ENCODE measurements at regions not wholly inside any gene's neighbourhood (a gene's known extent, or its start where the extent isn't known, plus 50 kb on each side); places are given as distances from the start of the nearest gene placed in this dataset.

DNA sequence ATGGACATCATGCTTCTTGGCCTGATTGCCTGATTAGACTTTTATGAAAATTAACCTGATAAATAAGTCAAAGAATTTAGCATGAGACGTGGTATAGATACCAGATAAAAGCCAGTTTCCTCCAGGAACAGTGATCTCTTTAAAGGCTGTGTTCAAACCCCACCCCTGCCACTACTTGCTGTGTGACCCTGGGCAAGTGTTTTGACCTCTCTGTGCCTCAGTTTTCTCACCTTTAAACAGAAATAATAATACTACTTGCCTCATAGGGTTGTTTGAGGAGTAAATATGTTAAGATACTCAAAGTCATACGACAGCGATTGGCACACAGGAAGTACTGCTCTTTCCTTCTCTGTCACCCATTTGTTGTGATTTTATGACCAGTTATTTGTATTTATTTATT lies 115.5 kb downstream of the MAF start:
- FAIRE-seq (no peak), DNase-seq (ENCODE audit: low read depth, low spot score) (no peak)
- Histone ChIP-seq H3K9me1 (ENCODE audit: control insufficient read depth, extremely low read depth, insufficient read depth, low read length) (no peaks in the 10 kb centered on the region), H3K4me3 (ENCODE audit: control insufficient read depth in 2 of 3, extremely low read depth in 1 of 3, insufficient read depth in 2 of 3, low read depth in 1 of 3, low read length in 3 of 3) (no peak overlapping the region), H3K9me3 (ENCODE audit: control insufficient read depth, low read depth, low read length) (no peaks in the 10 kb centered on the region), H3K36me3 (ENCODE audit: control insufficient read depth in 2 of 2, extremely low read depth in 1 of 2, insufficient read depth in 2 of 2, low read length in 2 of 2) (no peaks in the 10 kb centered on the region), H3K27me3 (ENCODE audit: control insufficient read depth, extremely low read depth, insufficient read depth, low read length) (peaks cover 7% of the 10 kb centered on the region), H3K27ac (ENCODE audit: control insufficient read depth, insufficient read depth, low read length) (no peak overlapping the region), H3K9ac (ENCODE audit: control insufficient read depth, extremely low read depth, insufficient read depth, low read length) (no peak overlapping the region), H3K4me2 (ENCODE audit: control insufficient read depth, extremely low read depth, insufficient read depth, low read depth, low read length) (no peak overlapping the region), H4K20me1 (ENCODE audit: control insufficient read depth, extremely low read depth, insufficient read depth, low read length) (no peaks in the 10 kb centered on the region), H3K79me2 (ENCODE audit: control insufficient read depth, insufficient read depth, low read length) (no peaks in the 10 kb centered on the region), H3K4me1 (ENCODE audit: control insufficient read depth, extremely low read depth, insufficient read depth, low read length) (no peaks in the 10 kb centered on the region), H2AFZ (ENCODE audit: control insufficient read depth, low read length) (no peak overlapping the region)
- TF ChIP-seq, protein P1, sequence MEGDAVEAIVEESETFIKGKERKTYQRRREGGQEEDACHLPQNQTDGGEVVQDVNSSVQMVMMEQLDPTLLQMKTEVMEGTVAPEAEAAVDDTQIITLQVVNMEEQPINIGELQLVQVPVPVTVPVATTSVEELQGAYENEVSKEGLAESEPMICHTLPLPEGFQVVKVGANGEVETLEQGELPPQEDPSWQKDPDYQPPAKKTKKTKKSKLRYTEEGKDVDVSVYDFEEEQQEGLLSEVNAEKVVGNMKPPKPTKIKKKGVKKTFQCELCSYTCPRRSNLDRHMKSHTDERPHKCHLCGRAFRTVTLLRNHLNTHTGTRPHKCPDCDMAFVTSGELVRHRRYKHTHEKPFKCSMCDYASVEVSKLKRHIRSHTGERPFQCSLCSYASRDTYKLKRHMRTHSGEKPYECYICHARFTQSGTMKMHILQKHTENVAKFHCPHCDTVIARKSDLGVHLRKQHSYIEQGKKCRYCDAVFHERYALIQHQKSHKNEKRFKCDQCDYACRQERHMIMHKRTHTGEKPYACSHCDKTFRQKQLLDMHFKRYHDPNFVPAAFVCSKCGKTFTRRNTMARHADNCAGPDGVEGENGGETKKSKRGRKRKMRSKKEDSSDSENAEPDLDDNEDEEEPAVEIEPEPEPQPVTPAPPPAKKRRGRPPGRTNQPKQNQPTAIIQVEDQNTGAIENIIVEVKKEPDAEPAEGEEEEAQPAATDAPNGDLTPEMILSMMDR (optimal IDR thresholded peaks at IDR 0.05 in 1 of 3, IDR thresholded peaks at IDR 0.05 in 1 of 3, conservative IDR thresholded peaks at IDR 0.05 in 1 of 3; ENCODE audit: extremely low read depth in 1 of 3, insufficient read depth in 2 of 3, low read length in 3 of 3), result no peak
- no peak for TF ChIP-seq EZH2 (IDR thresholded peaks at IDR 0.05; ENCODE audit: low read length)
- dilution Hi-C loops (cut with MboI; ENCODE audit: extremely low pct_ligation_motif_present, low sequenced_read_pairs), result no loop called here

DNA sequence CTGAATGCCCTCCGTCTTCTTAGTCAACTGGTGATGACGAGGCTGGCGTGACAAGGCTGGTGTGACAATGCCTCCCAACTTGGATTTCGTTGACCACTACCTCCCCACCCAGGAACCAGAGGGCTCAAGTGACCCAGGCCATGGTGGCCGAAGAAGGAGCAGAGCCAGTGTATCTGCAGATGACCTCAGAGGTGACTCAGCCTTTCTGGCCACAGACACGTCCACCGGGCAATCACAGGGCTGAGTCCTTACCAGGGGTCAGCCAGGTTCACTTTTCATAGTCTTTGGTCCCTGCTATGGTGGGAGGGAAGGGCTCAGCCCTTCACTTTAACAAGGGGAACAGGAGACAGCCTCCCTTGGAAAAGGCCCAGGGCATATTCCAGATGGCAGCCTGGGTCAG lies 116.3 kb downstream of the MAF start:
- TF ChIP-seq EZH2 (IDR thresholded peaks at IDR 0.05; ENCODE audit: low read length), result no peak
- TF ChIP-seq, protein P1 (optimal IDR thresholded peaks at IDR 0.05 in 1 of 3, IDR thresholded peaks at IDR 0.05 in 1 of 3, conservative IDR thresholded peaks at IDR 0.05 in 1 of 3; ENCODE audit: extremely low read depth in 1 of 3, insufficient read depth in 2 of 3, low read length in 3 of 3), result no peak
- dilution Hi-C loops (cut with MboI; ENCODE audit: extremely low pct_ligation_motif_present, low sequenced_read_pairs), result no loop called here
- no peak for FAIRE-seq

More for the DNA sequence above, 116.3 kb downstream of the MAF start:
- no peaks in the 10 kb centered on the region for H3K9me1 ChIP-seq (ENCODE audit: control insufficient read depth, extremely low read depth, insufficient read depth, low read length)
- H4K20me1 ChIP-seq (ENCODE audit: control insufficient read depth, extremely low read depth, insufficient read depth, low read length), result no peaks in the 10 kb centered on the region
- no peaks in the 10 kb centered on the region for H3K79me2 ChIP-seq (ENCODE audit: control insufficient read depth, insufficient read depth, low read length)
- H3K27ac ChIP-seq (ENCODE audit: control insufficient read depth, insufficient read depth, low read length), result no peak overlapping the region
- no peak for DNase-seq (ENCODE audit: low read depth, low spot score)
- no peak overlapping the region for H2AFZ ChIP-seq (ENCODE audit: control insufficient read depth, low read length)
- no peak overlapping the region for H3K4me3 ChIP-seq (ENCODE audit: control insufficient read depth in 2 of 3, extremely low read depth in 1 of 3, insufficient read depth in 2 of 3, low read depth in 1 of 3, low read length in 3 of 3)
- no peaks in the 10 kb centered on the region for H3K4me1 ChIP-seq (ENCODE audit: control insufficient read depth, extremely low read depth, insufficient read depth, low read length)
- H3K36me3 ChIP-seq (ENCODE audit: control insufficient read depth in 2 of 2, extremely low read depth in 1 of 2, insufficient read depth in 2 of 2, low read length in 2 of 2), result no peaks in the 10 kb centered on the region
- peaks cover 7% of the 10 kb centered on the region for H3K27me3 ChIP-seq (ENCODE audit: control insufficient read depth, extremely low read depth, insufficient read depth, low read length)
- no peaks in the 10 kb centered on the region for H3K9me3 ChIP-seq (ENCODE audit: control insufficient read depth, low read depth, low read length)
- no peak overlapping the region for H3K9ac ChIP-seq (ENCODE audit: control insufficient read depth, extremely low read depth, insufficient read depth, low read length)
- H3K4me2 ChIP-seq (ENCODE audit: control insufficient read depth, extremely low read depth, insufficient read depth, low read depth, low read length), result no peak overlapping the region

Measured in keratinocyte (primary cell).